Type B pancreatic cell (in vitro differentiated cells): ENCODE measurements at regions not wholly inside any gene's neighbourhood (a gene's known extent, or its start where the extent isn't known, plus 50 kb on each side); places are given as distances from the start of the nearest gene placed in this dataset.

ENCODE experiments used
- DNase-seq: peaks from one replicate; pipeline ENCODE4 v3.0.0; 2021; ENCODE audit warnings: mixed read lengths; ENCODE audit not compliant: unreplicated experiment; ENCODE audit errors: extremely low spot score
- H3K27ac Mint-ChIP-seq: 2 replicates; pipeline ENCODE4 v1.8.0; 2021; ENCODE audit warnings: mild to moderate bottlenecking, mixed read lengths
- H3K27me3 Mint-ChIP-seq: 2 replicates; pipeline ENCODE4 v1.8.0; 2021; ENCODE audit warnings: mixed read lengths
- H3K36me3 Mint-ChIP-seq: 2 replicates; pipeline ENCODE4 v1.8.0; 2021; ENCODE audit warnings: mixed read lengths
- H3K4me1 Mint-ChIP-seq: one replicate; pipeline ENCODE4 v1.8.0; 2021; ENCODE audit warnings: mixed read lengths; ENCODE audit not compliant: unreplicated experiment
- H3K4me3 Mint-ChIP-seq: 2 replicates; pipeline ENCODE4 v1.8.0; 2021; ENCODE audit warnings: mild to moderate bottlenecking, mixed read lengths
- H3K9me3 Mint-ChIP-seq: 2 replicates; pipeline ENCODE4 v1.8.0; 2021; ENCODE audit warnings: mixed read lengths
- TF ChIP-seq, protein P1 (sequence below): fragments of 200-600 bp; sonication (generic); conservative IDR thresholded peaks from 2 replicates; pipeline ENCODE4 v1.5.0; 2021; ENCODE audit warnings: antibody characterized with exemption, mild to moderate bottlenecking

DNA sequence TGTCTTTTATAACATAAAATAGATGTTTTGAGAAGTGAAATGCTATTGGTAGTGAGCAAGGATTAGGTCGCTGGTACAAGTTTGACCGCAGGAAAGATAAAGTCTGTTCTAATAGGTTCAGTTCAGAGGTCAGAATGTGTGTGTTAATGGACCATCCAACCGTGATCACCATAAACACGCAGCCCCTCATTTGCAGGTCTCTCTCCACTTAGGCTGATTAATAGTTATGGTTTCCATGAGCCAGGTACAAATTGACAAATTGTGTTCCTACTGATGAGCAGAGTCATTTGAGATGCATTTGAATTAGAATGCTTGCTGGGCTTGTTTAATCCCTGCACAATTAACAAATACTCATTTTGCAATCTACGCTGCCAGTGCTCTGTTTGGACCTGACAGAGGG, 318.1 kb upstream of the GOT2 start:
- H3K27me3 Mint-ChIP-seq: no peaks in the 10 kb centered on the region
- H3K27ac Mint-ChIP-seq: no peak overlapping the region
- H3K4me3 Mint-ChIP-seq: no peak overlapping the region
- no peak for DNase-seq
- TF ChIP-seq, protein P1, sequence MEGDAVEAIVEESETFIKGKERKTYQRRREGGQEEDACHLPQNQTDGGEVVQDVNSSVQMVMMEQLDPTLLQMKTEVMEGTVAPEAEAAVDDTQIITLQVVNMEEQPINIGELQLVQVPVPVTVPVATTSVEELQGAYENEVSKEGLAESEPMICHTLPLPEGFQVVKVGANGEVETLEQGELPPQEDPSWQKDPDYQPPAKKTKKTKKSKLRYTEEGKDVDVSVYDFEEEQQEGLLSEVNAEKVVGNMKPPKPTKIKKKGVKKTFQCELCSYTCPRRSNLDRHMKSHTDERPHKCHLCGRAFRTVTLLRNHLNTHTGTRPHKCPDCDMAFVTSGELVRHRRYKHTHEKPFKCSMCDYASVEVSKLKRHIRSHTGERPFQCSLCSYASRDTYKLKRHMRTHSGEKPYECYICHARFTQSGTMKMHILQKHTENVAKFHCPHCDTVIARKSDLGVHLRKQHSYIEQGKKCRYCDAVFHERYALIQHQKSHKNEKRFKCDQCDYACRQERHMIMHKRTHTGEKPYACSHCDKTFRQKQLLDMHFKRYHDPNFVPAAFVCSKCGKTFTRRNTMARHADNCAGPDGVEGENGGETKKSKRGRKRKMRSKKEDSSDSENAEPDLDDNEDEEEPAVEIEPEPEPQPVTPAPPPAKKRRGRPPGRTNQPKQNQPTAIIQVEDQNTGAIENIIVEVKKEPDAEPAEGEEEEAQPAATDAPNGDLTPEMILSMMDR: no peak
- no peaks in the 10 kb centered on the region for H3K9me3 Mint-ChIP-seq
- no peaks in the 10 kb centered on the region for H3K36me3 Mint-ChIP-seq
- no peaks in the 10 kb centered on the region for H3K4me1 Mint-ChIP-seq

DNA sequence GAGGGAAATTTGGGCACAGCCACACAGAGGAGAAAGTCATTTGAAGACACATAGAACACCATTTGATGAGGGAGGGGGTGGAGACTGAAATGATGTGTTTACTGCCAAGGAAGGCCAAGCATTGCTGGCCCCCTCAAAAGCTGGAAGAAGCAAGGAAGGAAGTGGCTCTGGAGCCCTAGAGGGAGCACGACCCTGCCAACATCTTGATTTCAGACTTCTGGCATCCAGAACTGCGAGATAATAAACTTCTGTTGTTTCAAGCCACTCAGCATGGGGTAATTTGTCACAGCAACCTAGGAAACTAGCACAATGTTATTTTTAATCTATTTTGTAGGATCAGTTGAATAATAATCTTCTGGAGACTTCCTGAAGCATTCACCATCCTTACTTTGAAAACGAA, 314.8 kb upstream of the GOT2 start:
- no peaks in the 10 kb centered on the region for H3K36me3 Mint-ChIP-seq
- no peaks in the 10 kb centered on the region for H3K9me3 Mint-ChIP-seq
- no peaks in the 10 kb centered on the region for H3K4me1 Mint-ChIP-seq
- H3K27ac Mint-ChIP-seq: no peak overlapping the region
- DNase-seq: no peak
- H3K4me3 Mint-ChIP-seq: no peak overlapping the region
- TF ChIP-seq, protein P1: no peak
- H3K27me3 Mint-ChIP-seq: no peaks in the 10 kb centered on the region

DNA sequence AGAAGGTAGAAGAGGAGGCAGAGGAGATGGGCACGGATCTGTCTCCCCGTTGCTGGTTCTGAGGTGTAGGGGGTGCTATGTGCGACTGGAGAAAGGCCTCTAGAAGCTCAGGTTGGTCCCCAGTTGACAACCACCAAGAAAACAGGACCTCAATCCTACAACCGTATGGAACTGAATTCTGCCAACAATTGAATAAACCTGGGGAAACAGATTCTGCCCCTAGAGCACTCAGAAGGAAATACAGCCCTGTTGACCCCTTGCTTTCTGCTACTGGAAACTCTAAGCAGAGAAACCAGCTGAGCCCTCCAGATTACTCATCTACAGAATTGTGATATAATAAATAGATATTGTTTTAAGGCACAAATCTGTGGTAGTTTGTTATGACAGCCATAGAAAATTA, 313.0 kb upstream of the GOT2 start:
- Mint-ChIP-seq H3K36me3 (no peaks in the 10 kb centered on the region), H3K9me3 (peaks cover 5% of the 10 kb centered on the region), H3K4me1 (no peaks in the 10 kb centered on the region), H3K27ac (no peak overlapping the region), H3K4me3 (no peak overlapping the region), H3K27me3 (peaks cover 5% of the 10 kb centered on the region)
- TF ChIP-seq, protein P1: peak; percentile 49
- DNase-seq: no peak

DNA sequence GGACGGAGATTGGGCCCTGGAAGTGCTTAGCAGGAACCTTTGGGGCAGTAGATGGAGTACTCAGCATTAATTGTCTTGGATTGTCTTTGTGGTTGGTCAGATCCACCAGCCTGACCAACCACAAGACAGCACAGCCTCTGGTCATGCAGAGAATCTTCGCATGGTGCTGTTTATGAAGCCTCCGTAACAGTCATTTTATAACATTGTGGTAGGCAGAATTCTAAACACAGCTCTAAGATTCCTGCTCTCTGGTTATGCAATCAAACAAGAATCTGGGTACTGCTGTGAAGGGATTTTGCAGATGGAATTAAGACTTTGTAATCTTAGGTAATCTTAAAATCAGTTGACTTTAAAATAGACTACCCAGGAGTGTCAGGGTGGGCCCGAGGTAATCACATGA, 312.2 kb upstream of the GOT2 start:
- H3K36me3 Mint-ChIP-seq: no peaks in the 10 kb centered on the region

DNA sequence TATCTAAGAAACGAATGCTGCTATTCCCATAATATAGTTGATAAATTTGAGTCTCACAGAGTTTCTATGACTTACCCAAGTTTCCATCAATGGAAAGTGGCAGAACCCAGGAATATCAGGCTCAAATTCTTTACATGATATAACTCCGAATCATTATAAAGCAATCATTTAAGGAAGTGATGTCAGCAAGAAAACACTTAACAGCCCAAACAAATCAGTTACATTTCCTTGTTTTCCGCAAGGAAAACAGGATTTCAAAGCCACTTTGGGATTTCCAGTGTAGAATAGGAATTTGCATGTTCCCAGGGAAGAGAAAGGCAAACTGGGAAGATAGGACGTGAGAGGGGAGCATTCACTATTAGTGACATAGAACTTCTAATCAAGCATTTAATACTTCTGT, 311.4 kb upstream of the GOT2 start:
- Mint-ChIP-seq H3K27me3 (peaks cover 5% of the 10 kb centered on the region), H3K4me1 (no peaks in the 10 kb centered on the region), H3K36me3 (no peaks in the 10 kb centered on the region), H3K27ac (no peak overlapping the region), H3K9me3 (peaks cover 5% of the 10 kb centered on the region), H3K4me3 (no peak overlapping the region)
- TF ChIP-seq, protein P1: no peak
- no peak for DNase-seq

More for the DNA sequence above, 312.2 kb upstream of the GOT2 start:
- H3K4me3 Mint-ChIP-seq: no peak overlapping the region
- no peaks in the 10 kb centered on the region for H3K4me1 Mint-ChIP-seq
- TF ChIP-seq, protein P1: no peak
- no peak for DNase-seq
- peaks cover 5% of the 10 kb centered on the region for H3K9me3 Mint-ChIP-seq
- no peak overlapping the region for H3K27ac Mint-ChIP-seq
- H3K27me3 Mint-ChIP-seq: peaks cover 5% of the 10 kb centered on the region

DNA sequence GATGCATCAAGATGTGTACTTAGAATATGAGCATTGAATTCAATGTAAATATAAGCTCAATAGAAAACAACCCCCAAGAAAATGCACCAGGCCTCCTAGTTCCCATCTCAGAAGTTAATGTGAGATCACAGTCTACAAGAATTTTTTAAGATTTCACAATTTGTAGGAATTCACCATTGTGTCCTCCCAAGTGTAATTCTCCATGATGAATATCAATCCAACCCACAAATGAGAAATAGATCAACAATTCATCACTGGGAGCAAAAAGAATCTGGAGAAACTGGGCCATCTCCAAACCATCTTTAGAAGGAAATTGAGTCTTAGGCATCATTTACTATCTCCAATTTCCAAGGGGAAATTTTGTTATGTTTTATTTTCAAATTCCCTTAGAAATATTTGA, 310.5 kb upstream of the GOT2 start:
- Mint-ChIP-seq H3K36me3 (no peaks in the 10 kb centered on the region), H3K27me3 (peaks cover 5% of the 10 kb centered on the region), H3K27ac (no peak overlapping the region), H3K4me1 (no peaks in the 10 kb centered on the region), H3K9me3 (peaks cover 5% of the 10 kb centered on the region), H3K4me3 (no peak overlapping the region)
- TF ChIP-seq, protein P1: no peak
- DNase-seq: no peak
